ENCODE measurements at regions not wholly inside any gene's neighbourhood (a gene's known extent, or its start where the extent isn't known, plus 50 kb on each side); places are given as distances from the start of the nearest gene placed in this dataset.

DNA sequence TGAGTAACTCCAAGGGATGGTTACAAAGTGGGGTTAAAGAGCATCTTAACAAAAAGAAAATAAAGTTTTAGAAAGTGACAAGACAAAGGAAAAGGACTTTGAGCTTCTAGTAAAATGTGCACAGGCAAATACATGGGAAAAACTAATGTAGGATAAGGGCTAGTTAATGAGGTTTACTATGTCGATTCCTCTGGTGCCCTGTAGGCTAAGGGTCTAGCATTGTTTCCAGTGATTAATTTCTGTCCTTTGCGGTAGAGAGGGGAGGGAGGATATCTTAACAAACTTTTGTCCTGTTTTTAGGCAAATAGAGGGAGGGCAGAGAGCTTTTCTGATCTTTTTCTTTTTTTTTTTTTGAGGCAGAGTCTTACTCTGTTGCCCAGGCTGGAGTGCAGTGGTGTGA, 96.6 kb upstream of the SIAH1 start:
- TF ChIP-seq, protein P1, sequence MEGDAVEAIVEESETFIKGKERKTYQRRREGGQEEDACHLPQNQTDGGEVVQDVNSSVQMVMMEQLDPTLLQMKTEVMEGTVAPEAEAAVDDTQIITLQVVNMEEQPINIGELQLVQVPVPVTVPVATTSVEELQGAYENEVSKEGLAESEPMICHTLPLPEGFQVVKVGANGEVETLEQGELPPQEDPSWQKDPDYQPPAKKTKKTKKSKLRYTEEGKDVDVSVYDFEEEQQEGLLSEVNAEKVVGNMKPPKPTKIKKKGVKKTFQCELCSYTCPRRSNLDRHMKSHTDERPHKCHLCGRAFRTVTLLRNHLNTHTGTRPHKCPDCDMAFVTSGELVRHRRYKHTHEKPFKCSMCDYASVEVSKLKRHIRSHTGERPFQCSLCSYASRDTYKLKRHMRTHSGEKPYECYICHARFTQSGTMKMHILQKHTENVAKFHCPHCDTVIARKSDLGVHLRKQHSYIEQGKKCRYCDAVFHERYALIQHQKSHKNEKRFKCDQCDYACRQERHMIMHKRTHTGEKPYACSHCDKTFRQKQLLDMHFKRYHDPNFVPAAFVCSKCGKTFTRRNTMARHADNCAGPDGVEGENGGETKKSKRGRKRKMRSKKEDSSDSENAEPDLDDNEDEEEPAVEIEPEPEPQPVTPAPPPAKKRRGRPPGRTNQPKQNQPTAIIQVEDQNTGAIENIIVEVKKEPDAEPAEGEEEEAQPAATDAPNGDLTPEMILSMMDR (IDR thresholded peaks at IDR 0.05): no peak
- TF ChIP-seq POLR2A (IDR thresholded peaks at IDR 0.05): no peak
